ENCODE measurements at regions not wholly inside any gene's neighbourhood (a gene's known extent, or its start where the extent isn't known, plus 50 kb on each side); places are given as distances from the start of the nearest gene placed in this dataset.

DNA sequence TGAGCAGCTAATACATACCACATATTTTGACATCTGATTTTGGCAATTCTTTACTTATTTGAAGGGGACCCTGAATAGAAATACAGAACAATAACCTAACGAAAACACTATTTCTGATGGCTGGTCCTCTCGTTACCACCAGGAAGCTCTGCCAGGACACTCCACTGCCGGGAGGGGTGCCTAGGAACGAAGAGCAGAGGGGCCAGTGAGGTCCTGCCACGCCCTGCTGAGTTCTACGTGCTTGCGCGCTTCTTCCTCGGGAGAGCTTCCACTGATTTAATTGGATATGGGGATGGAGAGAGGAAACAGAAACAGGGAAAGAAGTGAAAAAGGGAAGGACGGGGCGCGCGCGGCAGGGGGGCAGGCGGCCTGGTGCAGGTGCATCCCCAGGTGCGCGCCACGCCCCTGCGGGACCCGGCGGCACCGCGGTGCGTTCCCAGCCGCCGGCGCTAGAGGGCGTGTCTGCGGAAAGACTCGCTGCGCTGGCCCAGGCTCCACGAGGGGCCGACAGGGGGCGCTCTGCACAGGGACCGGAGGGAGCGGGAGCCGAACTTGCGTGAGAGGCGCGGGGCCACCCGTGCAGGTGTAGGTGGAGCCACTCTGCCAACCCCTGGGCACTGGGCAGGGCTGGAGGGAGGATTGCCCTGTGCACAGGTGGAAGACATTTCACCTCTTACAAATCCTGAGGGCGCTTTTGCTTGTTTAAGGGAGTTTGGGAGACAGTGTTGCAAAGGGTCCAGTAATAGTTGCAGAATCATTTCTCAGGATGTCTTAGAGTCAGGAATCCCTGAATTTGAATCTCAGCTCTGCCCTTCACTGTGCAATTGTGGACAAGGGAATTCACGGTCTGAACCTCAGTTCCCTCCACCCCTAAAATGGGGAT lies 986.3 kb upstream of the TMEM132C start:
- H3K4me3 ChIP-seq (ENCODE audit: low read length), result no peak overlapping the region
- H3K27ac ChIP-seq (ENCODE audit: low read length), result no peak overlapping the region
- no peaks in the 10 kb centered on the region for H3K9me2 ChIP-seq (replicated peaks; ENCODE audit: insufficient read depth, low read length)
- no peak overlapping the region for H2AFZ ChIP-seq (ENCODE audit: low read length)
- DNase-seq, result no peak
- no peaks in the 10 kb centered on the region for H3K9me3 ChIP-seq (ENCODE audit: low read length)
- H3K27me3 ChIP-seq (ENCODE audit: low read length), result no peaks in the 10 kb centered on the region; the same call in 1 of the 2 replicates
- no peaks in the 10 kb centered on the region for H4K20me1 ChIP-seq (ENCODE audit: insufficient read depth, low read depth, low read length)
- no peak overlapping the region for H3K4me2 ChIP-seq (ENCODE audit: low read depth, low read length, poor library complexity, severe bottlenecking)
- H3K79me2 ChIP-seq (ENCODE audit: low read length), result no peaks in the 10 kb centered on the region
- no peaks in the 10 kb centered on the region for H3K4me1 ChIP-seq (ENCODE audit: low read length)
- no peak overlapping the region for H3K9ac ChIP-seq (ENCODE audit: low read length)
- H3K36me3 ChIP-seq (ENCODE audit: insufficient read depth, low read length), result no peaks in the 10 kb centered on the region

DNA sequence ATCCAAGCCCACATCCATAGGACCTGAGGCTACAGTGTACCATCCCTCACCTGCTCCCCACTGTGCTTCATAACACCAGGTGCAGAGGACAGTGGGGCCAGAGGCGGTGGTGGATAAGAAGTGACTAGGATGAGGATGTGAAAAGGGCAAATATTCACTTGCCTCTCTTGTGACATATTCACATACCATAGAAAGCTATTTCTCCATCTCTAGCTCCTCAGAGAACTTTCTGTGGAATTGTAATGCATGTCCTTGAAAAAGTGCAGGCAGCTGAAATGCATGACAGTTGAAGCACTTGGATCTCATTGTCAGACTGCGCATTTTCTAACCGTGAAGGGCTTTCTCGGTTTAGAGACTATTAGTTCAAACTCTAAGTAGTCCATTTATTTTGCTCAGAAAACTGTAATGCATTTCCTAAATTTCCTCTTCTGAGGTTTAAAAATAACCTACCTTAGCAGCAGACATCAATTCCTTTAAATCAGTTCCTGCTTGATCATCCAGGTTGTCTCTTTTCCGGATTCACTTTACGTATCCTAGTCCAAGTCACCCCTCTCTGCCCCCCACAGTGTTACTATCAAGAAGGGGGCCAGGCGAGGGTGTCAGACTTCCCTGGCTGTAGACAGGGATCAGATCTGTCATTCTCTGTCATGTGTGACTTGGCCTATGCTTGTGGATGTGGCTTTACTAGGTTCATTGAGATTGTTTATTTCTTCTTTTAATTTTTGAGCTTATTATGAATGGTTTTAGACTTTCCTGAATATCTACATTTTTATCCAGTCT lies 984.0 kb upstream of the TMEM132C start:
- Histone ChIP-seq H3K4me3 (ENCODE audit: low read length) (no peak overlapping the region), H4K20me1 (ENCODE audit: insufficient read depth, low read depth, low read length) (no peaks in the 10 kb centered on the region), H3K27me3 (ENCODE audit: low read length) (no peaks in the 10 kb centered on the region; the same call in 1 of the 2 replicates), H3K4me2 (ENCODE audit: low read depth, low read length, poor library complexity, severe bottlenecking) (no peak overlapping the region), H3K9ac (ENCODE audit: low read length) (no peak overlapping the region), H3K27ac (ENCODE audit: low read length) (no peak overlapping the region), H3K79me2 (ENCODE audit: low read length) (no peaks in the 10 kb centered on the region), H2AFZ (ENCODE audit: low read length) (no peak overlapping the region), H3K4me1 (ENCODE audit: low read length) (no peaks in the 10 kb centered on the region), H3K9me3 (ENCODE audit: low read length) (no peaks in the 10 kb centered on the region), H3K36me3 (ENCODE audit: insufficient read depth, low read length) (no peaks in the 10 kb centered on the region), H3K9me2 (replicated peaks; ENCODE audit: insufficient read depth, low read length) (no peaks in the 10 kb centered on the region)
- DNase-seq, result no peak

DNA sequence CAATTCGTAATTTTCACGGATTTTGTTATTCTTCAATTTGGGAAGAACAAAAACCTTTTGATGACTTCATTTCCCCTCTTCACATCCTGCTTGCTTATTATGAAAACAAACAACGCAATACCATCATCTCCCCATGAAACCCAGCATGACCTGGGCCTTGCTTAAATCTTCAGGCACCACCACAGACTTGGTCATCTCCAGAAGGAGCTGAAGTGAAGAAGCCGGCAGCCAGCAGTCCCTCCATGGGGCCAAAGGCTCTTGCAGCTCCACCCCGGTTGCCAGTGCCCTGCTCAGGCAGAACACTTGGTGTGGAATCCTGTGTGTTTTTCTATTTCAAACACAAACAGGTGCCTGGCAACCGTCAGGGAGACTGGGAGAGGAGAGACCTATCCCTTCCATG lies 982.9 kb upstream of the TMEM132C start:
- no peak overlapping the region for H2AFZ ChIP-seq (ENCODE audit: low read length)
- no peaks in the 10 kb centered on the region for H3K9me2 ChIP-seq (replicated peaks; ENCODE audit: insufficient read depth, low read length)
- H3K4me1 ChIP-seq (ENCODE audit: low read length), result no peaks in the 10 kb centered on the region
- no peak overlapping the region for H3K4me3 ChIP-seq (ENCODE audit: low read length)
- H3K9ac ChIP-seq (ENCODE audit: low read length), result no peak overlapping the region
- no peaks in the 10 kb centered on the region for H3K9me3 ChIP-seq (ENCODE audit: low read length)
- H3K27me3 ChIP-seq (ENCODE audit: low read length), result no peaks in the 10 kb centered on the region
- no peak overlapping the region for H3K4me2 ChIP-seq (ENCODE audit: low read depth, low read length, poor library complexity, severe bottlenecking)
- no peaks in the 10 kb centered on the region for H4K20me1 ChIP-seq (ENCODE audit: insufficient read depth, low read depth, low read length)
- no peak for DNase-seq
- H3K79me2 ChIP-seq (ENCODE audit: low read length), result no peaks in the 10 kb centered on the region
- H3K27ac ChIP-seq (ENCODE audit: low read length), result no peak overlapping the region
- no peaks in the 10 kb centered on the region for H3K36me3 ChIP-seq (ENCODE audit: insufficient read depth, low read length)

DNA sequence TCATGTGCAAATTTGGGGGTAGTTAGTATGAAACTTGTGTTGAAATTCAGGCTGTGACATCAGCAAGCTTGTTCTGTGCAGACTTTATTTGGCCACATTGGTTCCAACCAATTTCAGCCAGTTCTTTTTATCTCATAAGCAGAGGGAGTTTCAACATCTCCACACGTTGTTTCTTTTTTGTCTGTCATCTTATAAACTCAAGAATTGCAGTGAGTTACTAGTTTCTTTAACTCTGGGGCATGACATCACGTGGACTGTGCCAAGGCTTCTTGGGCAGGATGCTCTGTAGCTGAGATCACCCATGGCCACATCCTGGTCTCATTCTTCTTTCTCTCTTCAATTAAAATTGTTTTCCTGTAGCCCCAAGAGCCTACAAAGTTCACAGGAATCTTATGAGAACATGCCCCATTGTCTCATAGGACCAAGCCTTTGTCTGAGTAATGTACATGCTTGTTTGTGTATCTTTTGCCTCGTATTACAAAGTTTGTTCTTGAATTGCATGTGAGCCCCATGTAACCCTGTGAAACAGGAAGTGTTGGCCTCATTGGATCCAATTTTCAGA lies 982.0 kb upstream of the TMEM132C start:
- H3K4me1 ChIP-seq (ENCODE audit: low read length), result no peaks in the 10 kb centered on the region
- H4K20me1 ChIP-seq (ENCODE audit: insufficient read depth, low read depth, low read length), result no peaks in the 10 kb centered on the region
- no peak overlapping the region for H3K27ac ChIP-seq (ENCODE audit: low read length)
- H3K36me3 ChIP-seq (ENCODE audit: insufficient read depth, low read length), result no peaks in the 10 kb centered on the region
- H3K9me3 ChIP-seq (ENCODE audit: low read length), result no peaks in the 10 kb centered on the region
- no peak for DNase-seq
- H3K9ac ChIP-seq (ENCODE audit: low read length), result no peak overlapping the region
- H3K79me2 ChIP-seq (ENCODE audit: low read length), result no peaks in the 10 kb centered on the region
- no peaks in the 10 kb centered on the region for H3K9me2 ChIP-seq (replicated peaks; ENCODE audit: insufficient read depth, low read length)
- no peaks in the 10 kb centered on the region for H3K27me3 ChIP-seq (ENCODE audit: low read length)
- H2AFZ ChIP-seq (ENCODE audit: low read length), result no peak overlapping the region
- H3K4me2 ChIP-seq (ENCODE audit: low read depth, low read length, poor library complexity, severe bottlenecking), result no peak overlapping the region
- H3K4me3 ChIP-seq (ENCODE audit: low read length), result no peak overlapping the region

DNA sequence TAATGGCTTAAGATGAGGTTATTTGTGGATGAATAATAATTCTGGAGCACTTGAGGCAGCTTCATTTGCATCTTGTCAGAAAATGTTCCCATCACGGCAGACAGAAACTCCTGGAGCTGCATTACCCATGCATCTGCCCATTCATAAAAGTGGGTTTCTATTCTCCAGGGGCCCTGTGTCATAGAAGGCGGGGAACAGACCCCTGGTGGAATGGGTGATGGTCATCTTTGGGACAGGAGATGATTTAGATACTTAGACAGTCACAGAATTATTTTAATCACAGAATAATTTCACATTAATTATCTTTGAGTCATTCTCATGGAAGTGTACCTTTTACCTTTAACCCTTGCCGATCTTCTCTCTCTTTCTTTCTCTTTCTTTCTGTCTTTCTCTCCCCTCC lies 980.7 kb upstream of the TMEM132C start:
- Histone ChIP-seq H2AFZ (ENCODE audit: low read length) (no peak overlapping the region), H3K9me3 (ENCODE audit: low read length) (no peaks in the 10 kb centered on the region), H3K27ac (ENCODE audit: low read length) (no peak overlapping the region), H3K36me3 (ENCODE audit: insufficient read depth, low read length) (no peaks in the 10 kb centered on the region), H3K4me2 (ENCODE audit: low read depth, low read length, poor library complexity, severe bottlenecking) (no peak overlapping the region), H3K4me1 (ENCODE audit: low read length) (no peaks in the 10 kb centered on the region), H3K9ac (ENCODE audit: low read length) (no peak overlapping the region), H3K79me2 (ENCODE audit: low read length) (no peaks in the 10 kb centered on the region), H4K20me1 (ENCODE audit: insufficient read depth, low read depth, low read length) (no peaks in the 10 kb centered on the region), H3K9me2 (replicated peaks; ENCODE audit: insufficient read depth, low read length) (no peaks in the 10 kb centered on the region), H3K4me3 (ENCODE audit: low read length) (no peak overlapping the region), H3K27me3 (ENCODE audit: low read length) (no peaks in the 10 kb centered on the region)
- DNase-seq, result no peak

DNA sequence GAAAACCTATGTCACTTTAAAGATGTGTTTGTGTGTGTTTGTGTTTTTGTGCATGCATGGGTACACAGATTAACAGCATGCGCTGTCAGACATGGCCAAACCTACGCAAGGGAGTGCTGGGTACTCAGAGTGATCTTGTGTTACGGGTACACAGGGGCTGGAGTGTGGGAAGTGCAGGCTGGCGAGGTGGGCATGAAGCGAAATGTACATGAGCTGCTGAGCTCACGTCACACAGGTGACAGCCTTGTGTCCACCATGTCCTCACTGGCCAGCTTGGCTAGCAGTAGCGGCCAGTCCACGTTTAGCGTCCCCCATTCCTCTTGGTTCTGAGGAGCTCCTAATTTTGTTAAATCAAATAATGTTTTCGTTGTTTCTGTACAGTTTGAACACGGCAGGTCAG lies 979.7 kb upstream of the TMEM132C start:
- no peaks in the 10 kb centered on the region for H3K9me3 ChIP-seq (ENCODE audit: low read length)
- no peak overlapping the region for H3K27ac ChIP-seq (ENCODE audit: low read length)
- no peak overlapping the region for H3K4me2 ChIP-seq (ENCODE audit: low read depth, low read length, poor library complexity, severe bottlenecking)
- no peaks in the 10 kb centered on the region for H3K36me3 ChIP-seq (ENCODE audit: insufficient read depth, low read length)
- no peaks in the 10 kb centered on the region for H4K20me1 ChIP-seq (ENCODE audit: insufficient read depth, low read depth, low read length)
- no peaks in the 10 kb centered on the region for H3K27me3 ChIP-seq (ENCODE audit: low read length)
- no peak for DNase-seq
- H3K4me1 ChIP-seq (ENCODE audit: low read length), result no peaks in the 10 kb centered on the region
- H3K79me2 ChIP-seq (ENCODE audit: low read length), result no peaks in the 10 kb centered on the region
- no peaks in the 10 kb centered on the region for H3K9me2 ChIP-seq (replicated peaks; ENCODE audit: insufficient read depth, low read length)
- H3K4me3 ChIP-seq (ENCODE audit: low read length), result no peak overlapping the region
- H3K9ac ChIP-seq (ENCODE audit: low read length), result no peak overlapping the region
- no peak overlapping the region for H2AFZ ChIP-seq (ENCODE audit: low read length)

DNA sequence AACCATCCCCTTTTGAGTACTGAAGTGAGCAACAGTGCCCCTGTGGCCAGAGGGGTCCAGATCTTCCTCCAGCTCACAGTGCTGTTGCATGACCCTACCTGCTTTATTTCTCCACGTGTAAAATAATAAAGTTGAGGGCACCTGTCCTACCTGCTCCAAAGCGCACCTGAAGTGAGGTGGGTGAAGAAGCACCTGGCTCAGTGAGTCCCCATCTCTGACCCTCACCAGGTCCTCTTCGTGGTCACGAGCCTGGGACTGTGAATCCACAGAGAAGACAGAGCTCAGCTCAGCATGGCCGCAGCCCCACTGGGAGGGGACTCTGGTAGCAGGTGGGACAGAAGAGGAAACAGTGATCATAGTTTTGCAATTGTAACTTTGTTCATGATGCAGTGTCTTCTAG lies 976.7 kb upstream of the TMEM132C start:
- no peaks in the 10 kb centered on the region for H3K9me3 ChIP-seq (ENCODE audit: low read length)
- H3K27ac ChIP-seq (ENCODE audit: low read length), result no peak overlapping the region

DNA sequence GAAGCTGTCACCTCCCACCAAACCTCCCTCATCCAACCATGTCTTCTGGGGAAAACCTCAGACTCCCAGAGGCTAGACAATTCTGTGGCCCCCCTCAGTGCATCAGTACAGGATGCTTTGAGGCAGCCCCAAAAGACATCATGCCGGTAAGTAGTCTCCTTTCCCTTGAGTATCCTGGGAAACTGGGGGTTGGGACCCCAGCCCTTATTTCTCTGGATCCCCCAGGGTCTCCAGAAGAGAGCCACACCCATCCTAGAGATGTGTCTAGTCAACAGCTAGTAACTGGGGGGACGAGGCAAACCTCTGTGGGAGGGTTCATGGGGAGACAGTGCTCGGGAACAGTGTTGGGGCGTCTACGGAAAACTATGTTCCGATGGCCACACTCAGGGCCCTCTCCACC lies 974.2 kb upstream of the TMEM132C start:
- Histone ChIP-seq H3K9me2 (replicated peaks; ENCODE audit: insufficient read depth, low read length) (no peaks in the 10 kb centered on the region), H3K9me3 (ENCODE audit: low read length) (no peaks in the 10 kb centered on the region), H3K27me3 (ENCODE audit: low read length) (no peaks in the 10 kb centered on the region), H3K4me3 (ENCODE audit: low read length) (no peak overlapping the region), H2AFZ (ENCODE audit: low read length) (no peak overlapping the region), H3K27ac (ENCODE audit: low read length) (no peak overlapping the region), H3K79me2 (ENCODE audit: low read length) (no peaks in the 10 kb centered on the region), H3K4me1 (ENCODE audit: low read length) (no peaks in the 10 kb centered on the region), H4K20me1 (ENCODE audit: insufficient read depth, low read depth, low read length) (no peaks in the 10 kb centered on the region), H3K9ac (ENCODE audit: low read length) (no peak overlapping the region), H3K4me2 (ENCODE audit: low read depth, low read length, poor library complexity, severe bottlenecking) (no peak overlapping the region), H3K36me3 (ENCODE audit: insufficient read depth, low read length) (no peaks in the 10 kb centered on the region)
- no peak for DNase-seq

More for the DNA sequence above, 976.7 kb upstream of the TMEM132C start:
- Histone ChIP-seq H3K9ac (ENCODE audit: low read length) (no peak overlapping the region), H3K79me2 (ENCODE audit: low read length) (no peaks in the 10 kb centered on the region), H3K27me3 (ENCODE audit: low read length) (no peaks in the 10 kb centered on the region), H3K36me3 (ENCODE audit: insufficient read depth, low read length) (no peaks in the 10 kb centered on the region), H4K20me1 (ENCODE audit: insufficient read depth, low read depth, low read length) (no peaks in the 10 kb centered on the region), H3K9me2 (replicated peaks; ENCODE audit: insufficient read depth, low read length) (no peaks in the 10 kb centered on the region), H3K4me2 (ENCODE audit: low read depth, low read length, poor library complexity, severe bottlenecking) (no peak overlapping the region), H3K4me1 (ENCODE audit: low read length) (no peaks in the 10 kb centered on the region), H3K4me3 (ENCODE audit: low read length) (no peak overlapping the region), H2AFZ (ENCODE audit: low read length) (no peak overlapping the region)
- DNase-seq, result no peak
